Hepatocyte (in vitro differentiated cells): ENCODE measurements at regions not wholly inside any gene's neighbourhood (a gene's known extent, or its start where the extent isn't known, plus 50 kb on each side); places are given as distances from the start of the nearest gene placed in this dataset.

Source experiments
- DNase-seq: peaks from one replicate; pipeline ENCODE4 v3.0.0-alpha.2; 2016; ENCODE audit warnings: low spot score
- H2AFZ ChIP-seq: fragments of 200-600 bp; sonication (generic); 2 replicates; pipeline ENCODE4 v1.6.0; 2016; ENCODE audit warnings: antibody characterized with exemption, mild to moderate bottlenecking
- H3K27ac ChIP-seq: fragments of 200-600 bp; sonication (generic); 2 replicates; pipeline ENCODE4 v1.5.1; 2016; ENCODE audit warnings: mild to moderate bottlenecking
- H3K27me3 ChIP-seq: fragments of 200-600 bp; sonication (generic); 2 replicates; pipeline ENCODE4 v1.6.1; 2016
- H3K36me3 ChIP-seq: fragments of 200-600 bp; sonication (generic); replicated peaks from 2 replicates; pipeline ENCODE4 v1.5.1; 2016; ENCODE audit warnings: low read depth; ENCODE audit not compliant: insufficient read depth
- H3K4me1 ChIP-seq: fragments of 200-600 bp; sonication (generic); 2 replicates; pipeline ENCODE4 v1.5.1; 2016; ENCODE audit warnings: mild to moderate bottlenecking, moderate library complexity; ENCODE audit not compliant: insufficient read depth
- H3K4me2 ChIP-seq: fragments of 200-600 bp; sonication (generic); 2 replicates; pipeline ENCODE4 v1.6.0; 2016
- H3K4me3 ChIP-seq: fragments of 200-600 bp; sonication (generic); 2 replicates; pipeline ENCODE4 v1.5.1; 2016; ENCODE audit warnings: mild to moderate bottlenecking
- H3K79me2 ChIP-seq: fragments of 200-600 bp; sonication (generic); 2 replicates; pipeline ENCODE4 v1.6.0; 2017; ENCODE audit warnings: mild to moderate bottlenecking
- H3K9me2 ChIP-seq: fragments of 200-600 bp; sonication (generic); replicated peaks from 2 replicates; pipeline ENCODE4 v1.6.0; 2017; ENCODE audit warnings: mild to moderate bottlenecking; ENCODE audit not compliant: insufficient read depth
- H3K9me3 ChIP-seq: fragments of 200-600 bp; sonication (generic); 2 replicates; pipeline ENCODE4 v1.5.1; 2016; ENCODE audit warnings: low read depth, mild to moderate bottlenecking
- H4K20me1 ChIP-seq: fragments of 200-600 bp; sonication (generic); 2 replicates; pipeline ENCODE4 v1.6.0; 2016; ENCODE audit warnings: mild to moderate bottlenecking; ENCODE audit not compliant: insufficient read depth, poor library complexity, severe bottlenecking
- CTCF ChIP-seq: fragments of 200-600 bp; sonication (generic); IDR thresholded peaks from 2 replicates; pipeline ENCODE4 v1.5.1; 2016; ENCODE audit warnings: antibody characterized with exemption, mild to moderate bottlenecking; ENCODE audit not compliant: poor library complexity
- EZH2 ChIP-seq: fragments of 200-600 bp; sonication (generic); IDR thresholded peaks from 2 replicates; pipeline ENCODE4 v1.6.1; 2016; ENCODE audit warnings: antibody characterized with exemption, mild to moderate bottlenecking, borderline replicate concordance
- EZH2phosphoT487 ChIP-seq: fragments of 200-600 bp; sonication (generic); IDR thresholded peaks from one replicate; pipeline ENCODE4 v1.6.1; 2018; ENCODE audit warnings: antibody characterized with exemption, mild to moderate bottlenecking, low read depth, moderate library complexity; ENCODE audit not compliant: unreplicated experiment, severe bottlenecking
- WGBS: methylation state at CpG from one replicate; pipeline ENCODE4 v1.1.6; 2016; ENCODE audit warnings: low lambda C conversion rate; ENCODE audit errors: missing lambda C conversion rate; 5-methylcytosine and 5-hydroxymethylcytosine counted together

DNA sequence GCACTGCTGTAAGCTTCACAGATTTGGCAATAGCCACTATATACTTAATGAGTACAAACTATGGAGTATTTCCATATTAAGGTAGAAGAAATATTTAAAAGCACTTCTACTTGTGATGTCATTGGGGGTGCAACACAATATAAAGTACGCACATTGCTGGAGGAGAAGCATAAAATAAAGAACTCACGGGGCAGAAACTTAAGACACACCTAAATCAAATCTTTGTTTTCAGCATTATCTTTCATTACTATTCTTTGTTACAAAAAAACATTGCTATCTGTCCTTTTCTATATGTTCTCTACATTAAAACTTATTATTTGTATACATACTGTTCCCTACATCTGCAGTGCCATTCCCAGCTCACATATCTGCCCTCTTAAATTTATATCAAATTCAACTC is 93.3 kb upstream of the VPREB1 start:
- WGBS, result 85% methylated on average over 2 of the region's 2 CpGs
- DNase-seq, result no peak
- Histone ChIP-seq H3K4me3 (no peak overlapping the region), H3K27me3 (peaks cover 60% of the 10 kb centered on the region), H3K36me3 (no peaks in the 10 kb centered on the region), H3K4me2 (no peak overlapping the region), H4K20me1 (no peaks in the 10 kb centered on the region), H3K79me2 (no peaks in the 10 kb centered on the region), H3K9me2 (no peaks in the 10 kb centered on the region), H2AFZ (no peak overlapping the region), H3K27ac (no peak overlapping the region), H3K4me1 (no peaks in the 10 kb centered on the region), H3K9me3 (no peaks in the 10 kb centered on the region)
- no peak for TF ChIP-seq CTCF
- TF ChIP-seq EZH2phosphoT487, result no peak
- no peak for TF ChIP-seq EZH2

DNA sequence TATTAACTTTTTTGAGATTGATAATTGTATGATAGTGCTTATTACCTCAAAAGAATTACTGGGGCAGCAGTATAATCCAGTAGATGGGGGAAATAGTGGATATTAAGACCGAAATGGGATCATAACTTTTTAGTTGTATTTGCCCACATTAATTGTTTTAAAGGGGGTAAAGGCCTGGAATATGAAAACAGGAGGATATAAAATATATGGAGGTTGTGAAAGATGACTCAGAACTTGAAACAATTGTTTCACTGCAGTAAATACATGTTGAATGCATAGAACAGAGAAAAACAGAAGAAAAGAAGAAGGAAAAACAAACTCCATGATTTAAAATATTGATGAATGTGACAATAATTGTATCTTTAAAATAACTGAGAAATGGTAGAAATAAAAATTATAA is 94.1 kb upstream of the VPREB1 start:
- TF ChIP-seq EZH2phosphoT487 (no peak), EZH2 (no peak), CTCF (no peak)
- Histone ChIP-seq H3K9me3 (no peaks in the 10 kb centered on the region), H3K27me3 (peaks cover 60% of the 10 kb centered on the region), H4K20me1 (no peaks in the 10 kb centered on the region), H3K4me3 (no peak overlapping the region), H3K4me1 (no peaks in the 10 kb centered on the region), H3K4me2 (no peak overlapping the region), H3K79me2 (no peaks in the 10 kb centered on the region), H3K9me2 (no peaks in the 10 kb centered on the region), H3K36me3 (no peaks in the 10 kb centered on the region), H3K27ac (no peak overlapping the region), H2AFZ (no peak overlapping the region)
- 33% methylated on average over 1 of the region's 1 CpG for WGBS
- DNase-seq, result no peak

DNA sequence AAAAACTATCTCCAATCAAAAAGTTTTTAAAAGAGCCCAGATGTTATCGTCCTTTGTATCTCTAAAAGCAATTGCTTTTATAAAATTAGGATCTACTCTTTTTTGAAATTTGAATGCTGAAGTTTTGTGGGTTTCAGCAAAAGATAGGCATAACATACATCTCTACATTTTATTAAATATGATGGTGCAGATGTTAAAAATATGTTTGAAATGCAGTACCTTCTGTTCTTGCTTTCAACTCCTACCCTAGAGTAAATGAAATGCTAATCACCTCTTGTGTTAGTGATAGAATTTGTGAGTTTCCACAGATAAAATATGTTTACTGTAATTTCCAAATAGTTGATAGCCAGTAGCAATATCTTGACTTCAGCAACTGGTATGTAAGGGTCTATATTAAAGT is 95.7 kb upstream of the VPREB1 start:
- Histone ChIP-seq H3K4me3 (no peak overlapping the region), H3K79me2 (no peaks in the 10 kb centered on the region), H3K27me3 (peaks cover 55% of the 10 kb centered on the region), H3K27ac (no peak overlapping the region), H4K20me1 (no peaks in the 10 kb centered on the region), H3K9me3 (no peaks in the 10 kb centered on the region), H3K4me2 (no peak overlapping the region), H3K36me3 (no peaks in the 10 kb centered on the region), H3K4me1 (no peaks in the 10 kb centered on the region), H3K9me2 (no peaks in the 10 kb centered on the region), H2AFZ (no peak overlapping the region)
- TF ChIP-seq EZH2 (no peak), EZH2phosphoT487 (no peak), CTCF (no peak)
- DNase-seq, result no peak
- WGBS, result 55% methylated on average over 1 of the region's 1 CpG

- H3K4me3 ChIP-seq, result no peak overlapping the region
- no peak overlapping the region for H2AFZ ChIP-seq
- H3K4me2 ChIP-seq, result no peak overlapping the region
- TF ChIP-seq CTCF, result no peak
- no peak for TF ChIP-seq EZH2
- no peak for TF ChIP-seq EZH2phosphoT487
- peaks cover 39% of the 10 kb centered on the region for H3K27me3 ChIP-seq
- 92% methylated on average over 1 of the region's 1 CpG for WGBS
- DNase-seq, result no peak
- no peaks in the 10 kb centered on the region for H3K4me1 ChIP-seq
- H4K20me1 ChIP-seq, result no peaks in the 10 kb centered on the region
- no peak overlapping the region for H3K27ac ChIP-seq
- no peaks in the 10 kb centered on the region for H3K9me3 ChIP-seq
- no peaks in the 10 kb centered on the region for H3K9me2 ChIP-seq
- H3K79me2 ChIP-seq, result no peaks in the 10 kb centered on the region
- H3K36me3 ChIP-seq, result no peaks in the 10 kb centered on the region
Observed at GRCh38 chr22:22144858-22145257, 99.7 kb upstream of the VPREB1 start.
